ENCODE measurements at regions not wholly inside any gene's neighbourhood (a gene's known extent, or its start where the extent isn't known, plus 50 kb on each side); places are given as distances from the start of the nearest gene placed in this dataset.

GRCh38 chr15:62816342-62817069, 226.0 kb upstream of the TPM1 start:
- Mint-ChIP-seq H3K9me3 (ENCODE audit: insufficient read depth) (no peaks in the 10 kb centered on the region), H3K4me1 (no peaks in the 10 kb centered on the region), H3K27me3 (peaks cover 8% of the 10 kb centered on the region), H3K27ac (no peak overlapping the region), H3K4me3 (no peak overlapping the region)
- no peak for TF ChIP-seq CTCF (IDR thresholded peaks at IDR 0.05)
- TF ChIP-seq EZH2 (IDR thresholded peaks at IDR 0.05; ENCODE audit: borderline replicate concordance, insufficient read depth, low read depth, low read length, poor library complexity, severe bottlenecking) = no peak
- Histone ChIP-seq H3K4me1 (ENCODE audit: control insufficient read depth in 2 of 2, insufficient read depth in 2 of 2, low read length in 2 of 2) (no peaks in the 10 kb centered on the region), H3K27ac (ENCODE audit: low read length in 2 of 2) (no peak overlapping the region), H3K9ac (ENCODE audit: low read length) (no peak overlapping the region), H4K20me1 (ENCODE audit: control insufficient read depth, insufficient read depth, low read length, poor library complexity, severe bottlenecking) (no peaks in the 10 kb centered on the region), H3K36me3 (replicated peaks in 1 of 2; ENCODE audit: control extremely low read depth in 1 of 2, control insufficient read depth in 1 of 2, extremely low read depth in 1 of 2, insufficient read depth in 2 of 2, low read length in 1 of 2) (no peaks in the 10 kb centered on the region), H3K4me3 (ENCODE audit: control extremely low read depth in 1 of 5, extremely low read depth in 1 of 5, insufficient read depth in 1 of 5, low read depth in 2 of 5, low read length in 4 of 5) (no peak overlapping the region), H2AFZ (ENCODE audit: insufficient read depth, low read depth, low read length, poor library complexity, severe bottlenecking) (no peak overlapping the region), H3K27me3 (replicated peaks in 1 of 4; ENCODE audit: control extremely low read depth in 1 of 4, control insufficient read depth in 3 of 4, insufficient read depth in 4 of 4, low read length in 3 of 4) (peaks cover 0 to 7% (median 2%) of the 10 kb centered on the region in 4 experiments), H3K9me3 (ENCODE audit: control extremely low read depth in 1 of 3, control insufficient read depth in 2 of 3, insufficient read depth in 1 of 3, low read length in 2 of 3) (no peaks in the 10 kb centered on the region), H3K4me2 (replicated peaks; ENCODE audit: low read depth, low read length, poor library complexity, severe bottlenecking) (no peak overlapping the region), H3K79me2 (ENCODE audit: control insufficient read depth, insufficient read depth, low read length) (no peaks in the 10 kb centered on the region)
- no peak for DNase-seq
- intact Hi-C loops (cut with micrococcal nuclease) = no loop called here
- ATAC-seq (ENCODE audit: low read depth) = no peak
- POLR2A ChIA-PET = no interaction called here
- CTCF ChIA-PET = no interaction called here
- no CpG with 5 or more reads among the region's 4 CpGs for WGBS (ENCODE audit: insufficient coverage)

GRCh38 chr15:62818691-62819090, 223.9 kb upstream of the TPM1 start:
- intact Hi-C loops (cut with micrococcal nuclease) = no loop called here

More at GRCh38 chr15:62818691-62819090, 223.9 kb upstream of the TPM1 start:
- Histone ChIP-seq H2AFZ (ENCODE audit: insufficient read depth, low read depth, low read length, poor library complexity, severe bottlenecking) (no peak overlapping the region), H3K4me2 (replicated peaks; ENCODE audit: low read depth, low read length, poor library complexity, severe bottlenecking) (no peak overlapping the region), H3K36me3 (replicated peaks in 1 of 2; ENCODE audit: control extremely low read depth in 1 of 2, control insufficient read depth in 1 of 2, extremely low read depth in 1 of 2, insufficient read depth in 2 of 2, low read length in 1 of 2) (no peaks in the 10 kb centered on the region), H3K9ac (ENCODE audit: low read length) (no peak overlapping the region), H3K27ac (ENCODE audit: low read length in 2 of 2) (no peak overlapping the region), H3K4me1 (ENCODE audit: control insufficient read depth in 2 of 2, insufficient read depth in 2 of 2, low read length in 2 of 2) (no peaks in the 10 kb centered on the region), H3K27me3 (replicated peaks in 1 of 4; ENCODE audit: control extremely low read depth in 1 of 4, control insufficient read depth in 3 of 4, insufficient read depth in 4 of 4, low read length in 3 of 4) (peaks cover 0 to 7% (median 2%) of the 10 kb centered on the region in 4 experiments), H3K4me3 (ENCODE audit: control extremely low read depth in 1 of 5, extremely low read depth in 1 of 5, insufficient read depth in 1 of 5, low read depth in 2 of 5, low read length in 4 of 5) (no peak overlapping the region), H3K9me3 (ENCODE audit: control extremely low read depth in 1 of 3, control insufficient read depth in 2 of 3, insufficient read depth in 1 of 3, low read length in 2 of 3) (no peaks in the 10 kb centered on the region), H3K79me2 (ENCODE audit: control insufficient read depth, insufficient read depth, low read length) (no peaks in the 10 kb centered on the region), H4K20me1 (ENCODE audit: control insufficient read depth, insufficient read depth, low read length, poor library complexity, severe bottlenecking) (no peaks in the 10 kb centered on the region)
- H3K27ac Mint-ChIP-seq = no peak overlapping the region
- DNase-seq (no peak), ATAC-seq (ENCODE audit: low read depth) (no peak)
- no CpG with 5 or more reads among the region's 1 CpG for WGBS (ENCODE audit: insufficient coverage)
- ChIA-PET POLR2A (no interaction called here), CTCF (interaction anchor here (1.1 kb wide), 1 partner anchor 11 kb away, joined by 3 read pairs; no protein-coding TSS in a partner anchor)
- no peaks in the 10 kb centered on the region for H3K4me1 Mint-ChIP-seq
- H3K27me3 Mint-ChIP-seq = peaks cover 7% of the 10 kb centered on the region
- TF ChIP-seq EZH2 (IDR thresholded peaks at IDR 0.05; ENCODE audit: borderline replicate concordance, insufficient read depth, low read depth, low read length, poor library complexity, severe bottlenecking) (no peak), CTCF (IDR thresholded peaks at IDR 0.05) (no peak)
- no peak overlapping the region for H3K4me3 Mint-ChIP-seq
- H3K9me3 Mint-ChIP-seq (ENCODE audit: insufficient read depth) = no peaks in the 10 kb centered on the region

Measured in B cell (primary cell).